ENCODE measurements at regions not wholly inside any gene's neighbourhood (a gene's known extent, or its start where the extent isn't known, plus 50 kb on each side); places are given as distances from the start of the nearest gene placed in this dataset.

DNA sequence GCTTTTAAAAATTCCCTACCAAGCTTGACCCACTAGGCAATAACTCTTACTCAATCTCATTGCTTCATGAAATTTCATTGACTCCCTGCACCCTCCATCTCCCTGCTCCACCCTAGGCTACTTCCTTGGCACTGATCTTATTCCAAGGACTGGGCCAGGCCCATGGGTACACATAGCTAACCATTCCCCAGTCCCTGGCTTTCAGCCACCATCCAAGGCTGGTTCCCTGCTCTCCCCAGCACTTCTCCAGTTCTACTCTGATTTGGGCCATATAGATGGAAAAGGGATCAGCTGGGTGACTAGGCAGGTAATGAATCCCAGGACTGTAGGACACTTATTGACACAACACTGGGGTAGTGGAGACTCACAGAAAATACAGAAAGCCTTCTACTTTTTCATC lies 88.1 kb upstream of the NEO1 start:
- Histone ChIP-seq H3K27me3 (peaks cover 0 to 37% (median 0%) of the 10 kb centered on the region in 7 donors), H3K27ac (no peak overlapping the region), H3K4me1 (peaks cover 0 to 4% (median 0%) of the 10 kb centered on the region in 9 donors), H3K36me3 (no peaks in the 10 kb centered on the region), H3K9me3 (no peaks in the 10 kb centered on the region), H3K4me3 (no peak overlapping the region)
- TF ChIP-seq, protein P1, sequence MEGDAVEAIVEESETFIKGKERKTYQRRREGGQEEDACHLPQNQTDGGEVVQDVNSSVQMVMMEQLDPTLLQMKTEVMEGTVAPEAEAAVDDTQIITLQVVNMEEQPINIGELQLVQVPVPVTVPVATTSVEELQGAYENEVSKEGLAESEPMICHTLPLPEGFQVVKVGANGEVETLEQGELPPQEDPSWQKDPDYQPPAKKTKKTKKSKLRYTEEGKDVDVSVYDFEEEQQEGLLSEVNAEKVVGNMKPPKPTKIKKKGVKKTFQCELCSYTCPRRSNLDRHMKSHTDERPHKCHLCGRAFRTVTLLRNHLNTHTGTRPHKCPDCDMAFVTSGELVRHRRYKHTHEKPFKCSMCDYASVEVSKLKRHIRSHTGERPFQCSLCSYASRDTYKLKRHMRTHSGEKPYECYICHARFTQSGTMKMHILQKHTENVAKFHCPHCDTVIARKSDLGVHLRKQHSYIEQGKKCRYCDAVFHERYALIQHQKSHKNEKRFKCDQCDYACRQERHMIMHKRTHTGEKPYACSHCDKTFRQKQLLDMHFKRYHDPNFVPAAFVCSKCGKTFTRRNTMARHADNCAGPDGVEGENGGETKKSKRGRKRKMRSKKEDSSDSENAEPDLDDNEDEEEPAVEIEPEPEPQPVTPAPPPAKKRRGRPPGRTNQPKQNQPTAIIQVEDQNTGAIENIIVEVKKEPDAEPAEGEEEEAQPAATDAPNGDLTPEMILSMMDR (IDR thresholded peaks at IDR 0.05), result no peak
- ATAC-seq (no peak), DNase-seq (no peak)
- intact Hi-C loops (cut with DNase I), result no loop called here

DNA sequence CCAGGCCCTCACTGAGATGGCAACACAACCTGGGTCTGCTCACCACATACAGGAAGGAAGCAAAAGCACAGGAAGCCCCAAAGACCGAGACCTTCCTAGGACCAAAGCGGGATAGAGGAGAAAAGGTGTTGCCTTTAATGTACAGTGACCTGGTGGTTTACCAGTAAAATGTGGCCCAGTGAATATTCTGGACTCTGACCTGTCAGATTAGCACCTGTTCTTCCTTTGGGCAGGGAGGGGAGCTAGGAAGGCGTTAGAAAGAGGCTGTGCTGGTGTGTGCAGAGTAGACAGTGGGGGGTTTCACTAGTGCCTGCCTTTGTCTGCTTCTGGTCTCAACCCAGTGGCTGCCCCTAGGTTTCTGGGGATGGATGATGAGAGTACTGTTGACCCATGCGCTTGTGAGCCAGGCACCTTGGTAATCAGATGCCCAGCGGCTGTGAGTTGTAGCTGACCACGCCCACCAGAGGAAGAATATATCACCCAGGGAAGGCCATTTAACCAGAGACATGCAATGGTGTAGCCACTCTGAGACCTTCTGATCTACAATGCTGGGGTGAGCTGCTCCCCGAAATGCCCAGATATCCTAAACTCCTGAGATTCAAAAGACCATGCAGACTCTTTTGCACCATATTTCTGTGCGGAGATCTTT lies 90.1 kb upstream of the NEO1 start:
- ATAC-seq, result no peak

DNA sequence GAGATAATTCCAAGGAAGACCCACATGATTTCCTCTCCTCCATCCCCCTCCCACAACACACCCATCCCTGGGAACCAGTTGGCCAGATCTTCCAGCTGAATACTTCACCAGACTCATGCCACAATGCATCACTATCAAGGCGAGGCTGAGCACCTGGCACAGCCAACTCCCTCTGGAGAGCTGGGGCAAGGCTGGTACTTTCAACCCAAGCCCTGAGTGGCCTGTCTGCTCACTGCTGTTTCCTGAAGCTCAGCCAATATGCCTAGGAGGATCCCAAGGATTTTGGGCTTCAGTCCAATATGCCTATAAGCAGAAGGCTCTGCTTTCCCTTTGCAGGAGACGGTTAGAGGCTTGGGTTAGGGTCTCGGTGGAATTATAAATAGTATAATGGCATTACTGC lies 90.9 kb upstream of the NEO1 start:
- H3K4me1 ChIP-seq, result no peaks in the 10 kb centered on the region
- H3K4me3 ChIP-seq, result no peak overlapping the region
- WGBS, 2 donors, result 45 to 54% methylated on average over 3 of the region's 3 CpGs
- TF ChIP-seq, protein P1 (IDR thresholded peaks at IDR 0.05), result no peak
- intact Hi-C loops (cut with DNase I), result no loop called here
- no peak overlapping the region for H3K27ac ChIP-seq
- ATAC-seq (no peak), DNase-seq (no peak)
- H3K36me3 ChIP-seq, result no peaks in the 10 kb centered on the region
- no peaks in the 10 kb centered on the region for H3K9me3 ChIP-seq
- H3K27me3 ChIP-seq, result peaks cover 0 to 22% (median 0%) of the 10 kb centered on the region in 7 donors

More for the DNA sequence above, 90.1 kb upstream of the NEO1 start:
- no peak overlapping the region for H3K27ac ChIP-seq
- intact Hi-C loops (cut with DNase I), result no loop called here
- no peaks in the 10 kb centered on the region for H3K4me1 ChIP-seq
- no peak for DNase-seq
- H3K27me3 ChIP-seq, result peaks cover 0 to 22% (median 0%) of the 10 kb centered on the region in 7 donors
- no peak overlapping the region for H3K4me3 ChIP-seq
- TF ChIP-seq, protein P1 (IDR thresholded peaks at IDR 0.05), result no peak
- 81 to 88% methylated on average over 8 of the region's 8 CpGs for WGBS, 2 donors
- H3K9me3 ChIP-seq, result no peaks in the 10 kb centered on the region
- H3K36me3 ChIP-seq, result no peaks in the 10 kb centered on the region

DNA sequence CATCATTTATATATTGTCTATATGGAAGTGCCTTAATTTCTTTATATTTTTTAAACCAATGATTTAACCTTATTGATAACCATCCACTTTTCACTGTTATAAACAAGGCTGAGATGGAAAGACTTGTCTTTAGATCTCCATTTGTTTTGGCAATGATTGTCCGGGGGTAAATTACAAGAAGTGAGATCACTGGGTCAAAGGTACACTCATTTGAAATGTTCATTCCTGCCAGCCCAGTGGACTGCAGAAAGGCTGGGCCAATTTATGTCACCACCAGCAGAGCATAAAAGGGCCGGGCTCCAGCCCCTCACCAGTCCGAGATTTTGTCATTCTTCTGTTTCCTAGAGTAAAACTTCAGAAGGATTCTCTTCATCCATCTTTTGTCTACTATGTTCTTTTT lies 93.6 kb upstream of the NEO1 start:
- Histone ChIP-seq H3K9me3 (no peaks in the 10 kb centered on the region), H3K27me3 (peaks cover 0 to 4% (median 0%) of the 10 kb centered on the region in 7 donors), H3K4me3 (no peak overlapping the region), H3K36me3 (no peaks in the 10 kb centered on the region), H3K4me1 (no peaks in the 10 kb centered on the region), H3K27ac (no peak overlapping the region)
- ATAC-seq (no peak), DNase-seq (no peak)
- TF ChIP-seq, protein P1 (IDR thresholded peaks at IDR 0.05), result no peak
- intact Hi-C loops (cut with DNase I), result no loop called here
- WGBS, 2 donors, result 70 to 71% methylated on average over 3 of the region's 3 CpGs
